ENCODE measurements at regions not wholly inside any gene's neighbourhood (a gene's known extent, or its start where the extent isn't known, plus 50 kb on each side); places are given as distances from the start of the nearest gene placed in this dataset.

GRCh38 chrX:124984140-124984813 lies 335.4 kb upstream of the TEX13C start:
- H3K4me1 ChIP-seq (ENCODE audit: insufficient read depth, insufficient read length), result no peaks in the 10 kb centered on the region
- no peaks in the 10 kb centered on the region for H3K27me3 ChIP-seq (ENCODE audit: insufficient read depth, insufficient read length)
- DNase-seq (ENCODE audit: low read depth, low spot score), result no peak
- H3K4me3 ChIP-seq (ENCODE audit: insufficient read length, low read depth), result no peak overlapping the region
- TF ChIP-seq ZNF274 (IDR thresholded peaks at IDR 0.05; ENCODE audit: low read depth, low read length) (no peak), YY1 (IDR thresholded peaks at IDR 0.05; ENCODE audit: insufficient read depth, insufficient read length) (no peak), SUZ12 (IDR thresholded peaks at IDR 0.05; ENCODE audit: extremely low read depth, insufficient read depth, insufficient read length) (no peak)
- H3K36me3 ChIP-seq (ENCODE audit: insufficient read depth, insufficient read length, low read length), result no peaks in the 10 kb centered on the region
- no peaks in the 10 kb centered on the region for H3K9me3 ChIP-seq (ENCODE audit: insufficient read depth, low read length)
- no peak overlapping the region for H3K9ac ChIP-seq (ENCODE audit: insufficient read length, low read depth)

DNA sequence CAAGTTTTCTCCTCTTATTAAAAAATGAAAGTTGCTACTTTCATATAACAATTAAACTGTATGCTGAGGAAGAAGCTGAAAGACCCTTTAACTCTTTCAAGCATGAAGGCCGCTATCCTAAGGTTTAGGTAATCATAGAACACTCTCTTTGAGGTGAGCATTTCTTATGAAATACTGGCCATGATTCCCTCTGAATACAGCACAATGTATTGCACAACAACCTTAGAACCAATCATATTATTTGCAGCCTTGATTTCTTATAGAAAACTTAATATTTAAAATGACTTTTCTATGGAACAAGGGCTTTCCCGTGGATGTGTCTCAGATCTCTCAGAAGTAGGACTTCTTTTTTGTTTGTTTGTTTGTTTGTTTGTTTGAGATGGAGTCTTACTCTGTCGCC lies 333.4 kb upstream of the TEX13C start:
- H3K4me1 ChIP-seq (ENCODE audit: insufficient read depth, insufficient read length), result no peaks in the 10 kb centered on the region
- no peak overlapping the region for H3K4me3 ChIP-seq (ENCODE audit: insufficient read length, low read depth)
- H3K9ac ChIP-seq (ENCODE audit: insufficient read length, low read depth), result no peak overlapping the region
- TF ChIP-seq ZNF274 (IDR thresholded peaks at IDR 0.05; ENCODE audit: low read depth, low read length), result no peak
- no peak for TF ChIP-seq SUZ12 (IDR thresholded peaks at IDR 0.05; ENCODE audit: extremely low read depth, insufficient read depth, insufficient read length)
- TF ChIP-seq YY1 (IDR thresholded peaks at IDR 0.05; ENCODE audit: insufficient read depth, insufficient read length), result no peak
- H3K9me3 ChIP-seq (ENCODE audit: insufficient read depth, low read length), result no peaks in the 10 kb centered on the region
- H3K27me3 ChIP-seq (ENCODE audit: insufficient read depth, insufficient read length), result no peaks in the 10 kb centered on the region
- no peak for DNase-seq (ENCODE audit: low read depth, low spot score)
- H3K36me3 ChIP-seq (ENCODE audit: insufficient read depth, insufficient read length, low read length), result no peaks in the 10 kb centered on the region

DNA sequence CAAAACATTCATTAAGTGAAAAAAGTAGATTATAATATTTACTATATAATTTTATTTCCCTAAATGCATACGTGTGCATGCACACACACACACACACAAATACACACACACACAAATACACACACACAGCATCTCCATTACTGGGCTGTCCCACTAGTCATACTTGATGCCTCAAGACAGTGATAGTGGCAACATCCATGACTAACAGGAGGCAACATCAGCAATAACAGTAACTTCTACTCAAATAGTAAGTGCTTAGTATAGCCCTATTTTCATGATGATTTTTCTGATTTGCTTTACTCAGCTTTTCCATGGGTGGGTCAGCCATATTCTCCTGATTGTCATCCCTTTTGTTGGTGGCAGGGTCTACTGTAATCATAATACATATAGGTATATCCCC lies 325.9 kb upstream of the TEX13C start:
- TF ChIP-seq YY1 (IDR thresholded peaks at IDR 0.05; ENCODE audit: insufficient read depth, insufficient read length), result no peak
- Histone ChIP-seq H3K36me3 (ENCODE audit: insufficient read depth, insufficient read length, low read length) (no peaks in the 10 kb centered on the region), H3K9me3 (ENCODE audit: insufficient read depth, low read length) (no peaks in the 10 kb centered on the region), H3K9ac (ENCODE audit: insufficient read length, low read depth) (no peak overlapping the region), H3K4me1 (ENCODE audit: insufficient read depth, insufficient read length) (no peaks in the 10 kb centered on the region), H3K4me3 (ENCODE audit: insufficient read length, low read depth) (no peak overlapping the region), H3K27me3 (ENCODE audit: insufficient read depth, insufficient read length) (no peaks in the 10 kb centered on the region)
- no peak for DNase-seq (ENCODE audit: low read depth, low spot score)

DNA sequence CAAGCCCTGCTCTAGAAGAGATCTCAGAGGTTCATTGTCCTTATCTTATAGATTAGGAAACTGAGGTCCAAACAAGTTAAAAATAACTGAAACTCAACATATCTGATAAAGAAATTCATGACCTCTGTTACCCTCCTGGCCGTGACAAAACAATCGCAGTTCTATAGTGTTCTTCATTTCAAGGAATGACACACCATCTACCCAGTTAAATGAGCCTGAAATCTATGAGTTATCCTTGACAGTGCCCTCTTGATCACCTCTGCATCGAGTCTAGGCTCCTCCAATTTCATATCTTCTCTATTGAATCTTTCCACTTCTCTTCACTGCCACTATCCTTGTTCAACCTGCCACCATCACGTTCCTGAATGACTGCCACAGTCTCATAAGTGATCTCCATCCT lies 325.3 kb upstream of the TEX13C start:
- TF ChIP-seq YY1 (IDR thresholded peaks at IDR 0.05; ENCODE audit: insufficient read depth, insufficient read length) (no peak), SUZ12 (IDR thresholded peaks at IDR 0.05; ENCODE audit: extremely low read depth, insufficient read depth, insufficient read length) (no peak), ZNF274 (IDR thresholded peaks at IDR 0.05; ENCODE audit: low read depth, low read length) (no peak)
- Histone ChIP-seq H3K9ac (ENCODE audit: insufficient read length, low read depth) (no peak overlapping the region), H3K36me3 (ENCODE audit: insufficient read depth, insufficient read length, low read length) (no peaks in the 10 kb centered on the region), H3K9me3 (ENCODE audit: insufficient read depth, low read length) (no peaks in the 10 kb centered on the region), H3K27me3 (ENCODE audit: insufficient read depth, insufficient read length) (no peaks in the 10 kb centered on the region), H3K4me3 (ENCODE audit: insufficient read length, low read depth) (no peak overlapping the region), H3K4me1 (ENCODE audit: insufficient read depth, insufficient read length) (no peaks in the 10 kb centered on the region)
- DNase-seq (ENCODE audit: low read depth, low spot score), result no peak

- TF ChIP-seq ZNF274 (IDR thresholded peaks at IDR 0.05; ENCODE audit: low read depth, low read length), result no peak
- no peak for TF ChIP-seq SUZ12 (IDR thresholded peaks at IDR 0.05; ENCODE audit: extremely low read depth, insufficient read depth, insufficient read length)
- no peak for TF ChIP-seq YY1 (IDR thresholded peaks at IDR 0.05; ENCODE audit: insufficient read depth, insufficient read length)
- no peaks in the 10 kb centered on the region for H3K27me3 ChIP-seq (ENCODE audit: insufficient read depth, insufficient read length)
These were observed 315.8 kb upstream of the TEX13C start for GRCh38 chrX:125003746-125004446.

GRCh38 chrX:125004799-125005198 lies 314.9 kb upstream of the TEX13C start:
- Histone ChIP-seq H3K36me3 (ENCODE audit: insufficient read depth, insufficient read length, low read length) (no peaks in the 10 kb centered on the region), H3K9ac (ENCODE audit: insufficient read length, low read depth) (no peak overlapping the region), H3K4me1 (ENCODE audit: insufficient read depth, insufficient read length) (no peaks in the 10 kb centered on the region), H3K4me3 (ENCODE audit: insufficient read length, low read depth) (no peak overlapping the region), H3K27me3 (ENCODE audit: insufficient read depth, insufficient read length) (no peaks in the 10 kb centered on the region), H3K9me3 (ENCODE audit: insufficient read depth, low read length) (no peaks in the 10 kb centered on the region)
- no peak for TF ChIP-seq ZNF274 (IDR thresholded peaks at IDR 0.05; ENCODE audit: low read depth, low read length)
- TF ChIP-seq SUZ12 (IDR thresholded peaks at IDR 0.05; ENCODE audit: extremely low read depth, insufficient read depth, insufficient read length), result no peak
- no peak for DNase-seq (ENCODE audit: low read depth, low spot score)

More at GRCh38 chrX:125003746-125004446, 315.8 kb upstream of the TEX13C start:
- no peaks in the 10 kb centered on the region for H3K9me3 ChIP-seq (ENCODE audit: insufficient read depth, low read length)
- DNase-seq (ENCODE audit: low read depth, low spot score), result no peak
- H3K36me3 ChIP-seq (ENCODE audit: insufficient read depth, insufficient read length, low read length), result no peaks in the 10 kb centered on the region
- no peak overlapping the region for H3K9ac ChIP-seq (ENCODE audit: insufficient read length, low read depth)
- no peak overlapping the region for H3K4me3 ChIP-seq (ENCODE audit: insufficient read length, low read depth)
- H3K4me1 ChIP-seq (ENCODE audit: insufficient read depth, insufficient read length), result no peaks in the 10 kb centered on the region

DNA sequence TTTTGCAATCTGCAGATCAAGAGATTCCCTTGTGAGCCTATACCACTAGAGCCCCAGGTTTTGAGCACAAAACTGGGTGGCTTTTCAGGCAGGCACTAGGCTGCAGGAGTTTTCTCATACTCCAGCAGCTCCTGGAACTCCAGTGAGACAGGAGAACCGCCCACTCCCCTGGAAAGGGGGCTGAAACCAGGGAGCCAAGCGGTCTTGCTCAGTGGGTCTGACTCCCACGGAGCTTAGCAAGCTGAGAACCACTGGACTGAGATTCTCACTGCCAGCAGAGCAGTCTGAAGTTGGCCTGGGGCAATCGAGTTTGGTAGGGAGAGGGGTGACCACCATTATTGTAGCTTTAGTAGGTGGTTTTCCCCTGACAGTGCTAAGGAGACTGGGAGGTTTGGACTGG lies 313.8 kb upstream of the TEX13C start:
- TF ChIP-seq SUZ12 (IDR thresholded peaks at IDR 0.05; ENCODE audit: extremely low read depth, insufficient read depth, insufficient read length) (no peak), ZNF274 (IDR thresholded peaks at IDR 0.05; ENCODE audit: low read depth, low read length) (no peak), YY1 (IDR thresholded peaks at IDR 0.05; ENCODE audit: insufficient read depth, insufficient read length) (no peak)

More for the DNA sequence above, 313.8 kb upstream of the TEX13C start:
- Histone ChIP-seq H3K4me3 (ENCODE audit: insufficient read length, low read depth) (no peak overlapping the region), H3K9me3 (ENCODE audit: insufficient read depth, low read length) (no peaks in the 10 kb centered on the region), H3K27me3 (ENCODE audit: insufficient read depth, insufficient read length) (no peaks in the 10 kb centered on the region), H3K36me3 (ENCODE audit: insufficient read depth, insufficient read length, low read length) (no peaks in the 10 kb centered on the region), H3K4me1 (ENCODE audit: insufficient read depth, insufficient read length) (no peaks in the 10 kb centered on the region), H3K9ac (ENCODE audit: insufficient read length, low read depth) (no peak overlapping the region)
- no peak for DNase-seq (ENCODE audit: low read depth, low spot score)
